Keratinocyte (primary cell): ENCODE measurements at regions not wholly inside any gene's neighbourhood (a gene's known extent, or its start where the extent isn't known, plus 50 kb on each side); places are given as distances from the start of the nearest gene placed in this dataset.

Source experiments
- DNase-seq: peaks from one replicate; pipeline ENCODE4 v3.0.0-alpha.2; 2011; ENCODE audit warnings: low read depth, missing footprints, low spot score
- FAIRE-seq: peaks from 2 replicates; lab custom pipeline; 2011; peaks lifted over from hg19 to GRCh38; lab: Jason Lieb, UNC
- H2AFZ ChIP-seq: 2 replicates; pipeline ENCODE4 v1.6.0; 2012; ENCODE audit warnings: low read length, control low read depth, inconsistent platforms; ENCODE audit not compliant: control insufficient read depth
- H3K27ac ChIP-seq: 2 replicates; pipeline ENCODE4 v1.5.1; 2011; ENCODE audit warnings: low read length; ENCODE audit not compliant: control insufficient read depth, insufficient read depth
- H3K27me3 ChIP-seq: 3 replicates; pipeline ENCODE4 v1.6.0; 2011; ENCODE audit warnings: low read length; ENCODE audit not compliant: control insufficient read depth, insufficient read depth; ENCODE audit errors: extremely low read depth
- H3K36me3 ChIP-seq, 2 experiments: 2 replicates in 1 of 2; 3 replicates in 1 of 2; pipeline ENCODE4 v1.5.1; 2011; ENCODE audit warnings: low read length in 2 of 2, mild to moderate bottlenecking in 1 of 2; ENCODE audit not compliant: control insufficient read depth in 2 of 2, insufficient read depth in 2 of 2; ENCODE audit errors: extremely low read depth in 1 of 2
- H3K4me1 ChIP-seq: 3 replicates; pipeline ENCODE4 v1.5.1; 2011; ENCODE audit warnings: low read length; ENCODE audit not compliant: control insufficient read depth, insufficient read depth; ENCODE audit errors: extremely low read depth
- H3K4me2 ChIP-seq: 3 replicates; pipeline ENCODE4 v1.6.0; 2011; ENCODE audit warnings: low read depth, low read length; ENCODE audit not compliant: control insufficient read depth, insufficient read depth; ENCODE audit errors: extremely low read depth
- H3K4me3 ChIP-seq, 3 experiments: fragments of 200-600 bp in 1 of 3; sonication (generic) in 1 of 3; 2 replicates in 2 of 3; 3 replicates in 1 of 3; pipeline ENCODE4 v1.5.1; 2011 to 2016; ENCODE audit warnings: low read length in 3 of 3, mild to moderate bottlenecking in 3 of 3, control low read depth in 2 of 3, inconsistent platforms in 1 of 3, low read depth in 1 of 3, mixed read lengths in 1 of 3, mixed run types in 1 of 3, moderate library complexity in 1 of 3; ENCODE audit not compliant: control insufficient read depth in 2 of 3, insufficient read depth in 2 of 3; ENCODE audit errors: extremely low read depth in 1 of 3
- H3K79me2 ChIP-seq: 2 replicates; pipeline ENCODE4 v1.6.0; 2012; ENCODE audit warnings: low read length; ENCODE audit not compliant: control insufficient read depth, insufficient read depth
- H3K9ac ChIP-seq: 3 replicates; pipeline ENCODE4 v1.6.0; 2011; ENCODE audit warnings: low read length; ENCODE audit not compliant: control insufficient read depth, insufficient read depth; ENCODE audit errors: extremely low read depth
- H3K9me1 ChIP-seq: 3 replicates; pipeline ENCODE4 v1.6.0; 2011; ENCODE audit warnings: low read length; ENCODE audit not compliant: control insufficient read depth, insufficient read depth; ENCODE audit errors: extremely low read depth
- H3K9me3 ChIP-seq: 2 replicates; pipeline ENCODE4 v1.5.1; 2012; ENCODE audit warnings: low read depth, low read length; ENCODE audit not compliant: control insufficient read depth
- H4K20me1 ChIP-seq: 3 replicates; pipeline ENCODE4 v1.6.0; 2011; ENCODE audit warnings: low read length; ENCODE audit not compliant: control insufficient read depth, insufficient read depth; ENCODE audit errors: extremely low read depth
- EZH2 ChIP-seq: IDR thresholded peaks from one replicate; pipeline ENCODE4 v1.6.1; 2012; ENCODE audit warnings: inconsistent platforms, mild to moderate bottlenecking, low read length, moderate library complexity
- dilution Hi-C: fragments of 300-500 bp; cut with MboI; formaldehyde crosslinking; loops from one replicate; pipeline ENCODE4 v1.7.0; 2020; ENCODE audit warnings: low sequenced_read_pairs; ENCODE audit not compliant: extremely low pct_ligation_motif_present
- TF ChIP-seq, protein P1 (sequence below), 3 experiments: IDR thresholded peaks in 1 of 3; conservative IDR thresholded peaks in 1 of 3; optimal IDR thresholded peaks in 1 of 3; 2 replicates in 2 of 3; 3 replicates in 1 of 3; pipeline versions ENCODE3 to v1.5.1; 2011; ENCODE audit warnings: low read length in 3 of 3, mild to moderate bottlenecking in 3 of 3, moderate library complexity in 2 of 3, control low read depth in 1 of 3, inconsistent platforms in 1 of 3; ENCODE audit not compliant: insufficient read depth in 2 of 3; ENCODE audit errors: extremely low read depth in 1 of 3

DNA sequence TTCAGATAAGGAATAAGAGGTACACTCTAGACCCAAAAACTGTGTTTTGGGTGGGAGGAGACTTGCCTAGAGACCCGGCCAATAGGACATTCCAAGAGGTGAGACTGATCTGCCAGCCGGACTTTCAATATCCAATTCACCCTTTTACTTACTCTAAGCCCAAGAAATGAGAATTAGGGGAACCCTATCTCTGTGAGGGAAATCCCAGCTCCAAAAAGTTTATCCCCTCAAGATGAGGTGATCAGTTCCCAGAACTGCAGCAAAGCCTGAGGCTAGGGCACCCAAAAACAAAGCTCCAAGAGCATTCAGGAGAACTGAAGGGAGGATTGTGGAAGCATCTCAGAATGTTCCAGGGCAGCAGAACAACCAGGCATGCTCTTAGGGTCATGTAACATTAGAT lies 251.7 kb downstream of the PTTG2 start:
- Histone ChIP-seq H3K36me3 (no peaks in the 10 kb centered on the region), H3K79me2 (no peaks in the 10 kb centered on the region), H4K20me1 (no peaks in the 10 kb centered on the region), H3K27ac (no peak overlapping the region), H3K9me3 (no peaks in the 10 kb centered on the region), H3K4me2 (no peak overlapping the region), H3K9me1 (no peaks in the 10 kb centered on the region), H3K27me3 (no peaks in the 10 kb centered on the region), H3K4me1 (no peaks in the 10 kb centered on the region), H3K4me3 (no peak overlapping the region), H3K9ac (no peak overlapping the region), H2AFZ (no peak overlapping the region)
- TF ChIP-seq, protein P1, sequence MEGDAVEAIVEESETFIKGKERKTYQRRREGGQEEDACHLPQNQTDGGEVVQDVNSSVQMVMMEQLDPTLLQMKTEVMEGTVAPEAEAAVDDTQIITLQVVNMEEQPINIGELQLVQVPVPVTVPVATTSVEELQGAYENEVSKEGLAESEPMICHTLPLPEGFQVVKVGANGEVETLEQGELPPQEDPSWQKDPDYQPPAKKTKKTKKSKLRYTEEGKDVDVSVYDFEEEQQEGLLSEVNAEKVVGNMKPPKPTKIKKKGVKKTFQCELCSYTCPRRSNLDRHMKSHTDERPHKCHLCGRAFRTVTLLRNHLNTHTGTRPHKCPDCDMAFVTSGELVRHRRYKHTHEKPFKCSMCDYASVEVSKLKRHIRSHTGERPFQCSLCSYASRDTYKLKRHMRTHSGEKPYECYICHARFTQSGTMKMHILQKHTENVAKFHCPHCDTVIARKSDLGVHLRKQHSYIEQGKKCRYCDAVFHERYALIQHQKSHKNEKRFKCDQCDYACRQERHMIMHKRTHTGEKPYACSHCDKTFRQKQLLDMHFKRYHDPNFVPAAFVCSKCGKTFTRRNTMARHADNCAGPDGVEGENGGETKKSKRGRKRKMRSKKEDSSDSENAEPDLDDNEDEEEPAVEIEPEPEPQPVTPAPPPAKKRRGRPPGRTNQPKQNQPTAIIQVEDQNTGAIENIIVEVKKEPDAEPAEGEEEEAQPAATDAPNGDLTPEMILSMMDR (optimal IDR thresholded peaks at IDR 0.05 in 1 of 3, IDR thresholded peaks at IDR 0.05 in 1 of 3, conservative IDR thresholded peaks at IDR 0.05 in 1 of 3; ENCODE audit: extremely low read depth in 1 of 3, insufficient read depth in 2 of 3, low read length in 3 of 3), result no peak
- no peak for TF ChIP-seq EZH2
- no peak for FAIRE-seq
- dilution Hi-C loops, result no loop called here
- DNase-seq, result no peak

DNA sequence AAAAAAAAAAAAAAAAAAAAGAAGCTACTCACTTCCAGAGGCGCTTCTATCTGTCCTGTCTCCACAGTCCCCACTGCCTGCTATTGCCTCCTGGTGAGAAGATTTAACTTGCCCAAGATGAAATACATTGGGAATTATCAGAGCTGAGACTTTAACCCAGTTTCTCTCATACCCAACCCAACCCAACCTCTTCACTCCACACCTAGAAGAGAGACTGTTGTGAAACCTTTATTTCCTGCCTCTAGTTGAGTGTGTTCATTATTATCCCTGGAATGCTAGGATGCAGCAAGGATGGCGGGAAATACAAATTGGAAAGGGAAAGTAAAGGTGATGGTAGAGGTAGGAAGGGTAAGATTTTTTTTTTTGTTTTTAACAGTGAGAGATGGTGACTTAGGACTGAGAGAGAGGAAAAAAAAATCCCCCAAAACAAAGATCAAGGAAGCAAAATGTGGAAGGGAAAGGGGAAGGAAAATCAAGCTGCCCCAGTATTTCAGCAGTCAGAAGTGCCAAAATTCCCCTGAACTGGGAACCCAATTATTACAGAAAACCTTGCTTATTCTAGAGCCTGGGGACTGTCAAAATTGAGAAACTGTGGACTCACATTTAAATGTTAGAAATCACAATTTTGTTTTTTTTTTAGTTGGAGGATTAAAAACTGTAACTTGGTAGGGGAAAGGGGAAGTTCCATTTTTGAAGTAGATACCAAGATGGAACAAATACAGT lies 253.0 kb downstream of the PTTG2 start:
- dilution Hi-C loops, result no loop called here
- TF ChIP-seq EZH2, result no peak
- TF ChIP-seq, protein P1 (optimal IDR thresholded peaks at IDR 0.05 in 1 of 3, IDR thresholded peaks at IDR 0.05 in 1 of 3, conservative IDR thresholded peaks at IDR 0.05 in 1 of 3; ENCODE audit: extremely low read depth in 1 of 3, insufficient read depth in 2 of 3, low read length in 3 of 3), result no peak
- Histone ChIP-seq H3K4me1 (no peaks in the 10 kb centered on the region), H3K36me3 (no peaks in the 10 kb centered on the region), H2AFZ (no peak overlapping the region), H3K9me1 (no peaks in the 10 kb centered on the region), H3K4me3 (no peak overlapping the region), H3K79me2 (no peaks in the 10 kb centered on the region), H3K27ac (no peak overlapping the region), H3K9me3 (no peaks in the 10 kb centered on the region), H4K20me1 (no peaks in the 10 kb centered on the region), H3K27me3 (no peaks in the 10 kb centered on the region), H3K4me2 (no peak overlapping the region), H3K9ac (no peak overlapping the region)
- no peak for FAIRE-seq
- no peak for DNase-seq
